Astrocyte (in vitro differentiated cells and primary cell): ENCODE measurements at regions not wholly inside any gene's neighbourhood (a gene's known extent, or its start where the extent isn't known, plus 50 kb on each side); places are given as distances from the start of the nearest gene placed in this dataset.

ENCODE experiments used
- EZH2 ChIP-seq: IDR thresholded peaks from 2 replicates; pipeline ENCODE4 v1.6.1; 2012; ENCODE audit warnings: mild to moderate bottlenecking, low read length, inconsistent platforms; ENCODE audit not compliant: insufficient read depth
- TF ChIP-seq, protein P1 (sequence below): IDR thresholded peaks from 2 replicates; pipeline ENCODE4 v1.5.1; 2011; ENCODE audit warnings: low read depth, mild to moderate bottlenecking, inconsistent platforms, low read length, moderate library complexity; ENCODE audit not compliant: insufficient read depth

DNA sequence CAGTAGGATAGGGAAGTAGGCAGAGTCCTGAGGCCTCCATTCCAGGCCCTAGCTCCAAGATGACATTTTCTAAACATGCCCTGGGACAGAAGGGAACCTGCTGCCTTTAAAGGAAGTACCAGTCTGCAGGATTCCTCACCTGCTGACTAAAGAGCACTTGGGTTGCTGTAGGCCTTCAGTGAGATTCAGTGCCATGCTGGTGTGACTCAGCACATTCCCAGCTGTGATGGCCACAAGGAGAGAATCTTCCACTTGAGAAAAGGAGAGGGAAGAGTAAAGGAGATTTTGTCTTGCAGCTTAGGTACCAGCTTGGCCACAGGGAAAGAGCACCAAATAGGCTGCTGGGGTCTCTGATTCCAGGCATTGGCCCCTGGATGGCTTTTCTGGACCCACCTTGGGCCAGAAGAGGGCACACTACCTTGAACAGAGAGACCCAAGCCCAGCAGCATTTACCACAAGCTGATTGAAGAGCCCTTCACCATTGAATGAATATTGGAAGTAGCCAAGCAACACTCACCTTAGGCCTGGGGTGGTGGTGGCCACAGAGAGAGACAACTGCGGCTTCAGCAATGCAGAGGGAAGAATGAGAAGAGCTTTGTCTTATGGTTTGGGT, 498.3 kb downstream of the KCNH5 start:
- TF ChIP-seq, protein P1, sequence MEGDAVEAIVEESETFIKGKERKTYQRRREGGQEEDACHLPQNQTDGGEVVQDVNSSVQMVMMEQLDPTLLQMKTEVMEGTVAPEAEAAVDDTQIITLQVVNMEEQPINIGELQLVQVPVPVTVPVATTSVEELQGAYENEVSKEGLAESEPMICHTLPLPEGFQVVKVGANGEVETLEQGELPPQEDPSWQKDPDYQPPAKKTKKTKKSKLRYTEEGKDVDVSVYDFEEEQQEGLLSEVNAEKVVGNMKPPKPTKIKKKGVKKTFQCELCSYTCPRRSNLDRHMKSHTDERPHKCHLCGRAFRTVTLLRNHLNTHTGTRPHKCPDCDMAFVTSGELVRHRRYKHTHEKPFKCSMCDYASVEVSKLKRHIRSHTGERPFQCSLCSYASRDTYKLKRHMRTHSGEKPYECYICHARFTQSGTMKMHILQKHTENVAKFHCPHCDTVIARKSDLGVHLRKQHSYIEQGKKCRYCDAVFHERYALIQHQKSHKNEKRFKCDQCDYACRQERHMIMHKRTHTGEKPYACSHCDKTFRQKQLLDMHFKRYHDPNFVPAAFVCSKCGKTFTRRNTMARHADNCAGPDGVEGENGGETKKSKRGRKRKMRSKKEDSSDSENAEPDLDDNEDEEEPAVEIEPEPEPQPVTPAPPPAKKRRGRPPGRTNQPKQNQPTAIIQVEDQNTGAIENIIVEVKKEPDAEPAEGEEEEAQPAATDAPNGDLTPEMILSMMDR = no peak
- no peak for TF ChIP-seq EZH2
